GM23338 (cell line): ENCODE measurements at regions not wholly inside any gene's neighbourhood (a gene's known extent, or its start where the extent isn't known, plus 50 kb on each side); places are given as distances from the start of the nearest gene placed in this dataset.

Experiments used
- CREB1 ChIP-seq: fragments of 250-450 bp; sonication (Bioruptor Pico); IDR thresholded peaks from 2 replicates; pipeline ENCODE4 v1.5.0; 2020; ENCODE audit warnings: low read depth, mild to moderate bottlenecking, moderate library complexity
- CTCF ChIP-seq, 2 experiments: fragments of 200-600 bp in 1 of 2; sonication (generic) in 1 of 2; conservative IDR thresholded peaks; 2 replicates each; pipeline versions ENCODE4 v1.5.1 to v1.6.1; 2016 to 2017; ENCODE audit warnings: antibody characterized with exemption in 2 of 2, low read depth in 2 of 2, mild to moderate bottlenecking in 2 of 2, moderate library complexity in 1 of 2
- EZH2 ChIP-seq: fragments of 200-600 bp; sonication (generic); IDR thresholded peaks from one replicate; pipeline ENCODE4 v1.8.0; 2017; ENCODE audit warnings: antibody characterized with exemption, mild to moderate bottlenecking, low read depth; ENCODE audit not compliant: unreplicated experiment
- EZH2phosphoT487 ChIP-seq: fragments of 200-600 bp; sonication (generic); IDR thresholded peaks from one replicate; pipeline ENCODE4 v1.8.1; 2018; ENCODE audit warnings: antibody characterized with exemption; ENCODE audit not compliant: unreplicated experiment
- JUNB ChIP-seq: IDR thresholded peaks from one replicate; pipeline ENCODE4 v1.6.1; 2016; ENCODE audit warnings: antibody characterized with exemption; ENCODE audit not compliant: unreplicated experiment
- NANOG ChIP-seq: IDR thresholded peaks from 2 replicates; pipeline ENCODE4 v1.6.1; 2016; ENCODE audit warnings: antibody characterized with exemption, borderline replicate concordance
- POLR2AphosphoS5 ChIP-seq: IDR thresholded peaks from 2 replicates; pipeline ENCODE4 v1.6.1; 2016; ENCODE audit warnings: antibody characterized with exemption, low read depth
- REST ChIP-seq: IDR thresholded peaks from one replicate; pipeline ENCODE4 v1.6.1; 2018; ENCODE audit warnings: antibody characterized with exemption; ENCODE audit not compliant: unreplicated experiment
- STAT1 ChIP-seq: IDR thresholded peaks from one replicate; pipeline ENCODE4 v1.6.1; 2016; ENCODE audit warnings: antibody characterized with exemption; ENCODE audit not compliant: unreplicated experiment
- ZNF114 ChIP-seq: fragments of 250-450 bp; sonication (Bioruptor Pico); IDR thresholded peaks from 2 replicates; pipeline ENCODE4 v1.5.0; 2020; ENCODE audit warnings: mild to moderate bottlenecking, moderate library complexity
- ZNF331 ChIP-seq: fragments of 250-450 bp; sonication (Bioruptor Pico); IDR thresholded peaks from 2 replicates; pipeline ENCODE4 v1.5.0; 2020; ENCODE audit warnings: low read depth, mild to moderate bottlenecking, moderate library complexity

GRCh38 chr2:57987835-57988573 lies 58.6 kb upstream of the VRK2 start:
- no peak for TF ChIP-seq CTCF (conservative IDR thresholded peaks at IDR 0.05; ENCODE audit: low read depth in 2 of 2)
- TF ChIP-seq EZH2phosphoT487: no peak
- TF ChIP-seq POLR2AphosphoS5: no peak
- no peak for TF ChIP-seq REST
- no peak for TF ChIP-seq EZH2
- no peak for TF ChIP-seq ZNF331
- no peak for TF ChIP-seq ZNF114 (CRISPR knock-in tag)
- no peak for TF ChIP-seq JUNB
- TF ChIP-seq STAT1: no peak
- TF ChIP-seq CREB1: no peak
- TF ChIP-seq NANOG: no peak
